HG02938 (cell line): ENCODE measurements at regions not wholly inside any gene's neighbourhood (a gene's known extent, or its start where the extent isn't known, plus 50 kb on each side); places are given as distances from the start of the nearest gene placed in this dataset.

Source experiments
- ATAC-seq: cut with Tn5 transposase; IDR thresholded peaks from one replicate; pipeline ENCODE4 v1.9.1; 2021; ENCODE audit warnings: mild to moderate bottlenecking, moderate library complexity; ENCODE audit not compliant: unreplicated experiment

DNA sequence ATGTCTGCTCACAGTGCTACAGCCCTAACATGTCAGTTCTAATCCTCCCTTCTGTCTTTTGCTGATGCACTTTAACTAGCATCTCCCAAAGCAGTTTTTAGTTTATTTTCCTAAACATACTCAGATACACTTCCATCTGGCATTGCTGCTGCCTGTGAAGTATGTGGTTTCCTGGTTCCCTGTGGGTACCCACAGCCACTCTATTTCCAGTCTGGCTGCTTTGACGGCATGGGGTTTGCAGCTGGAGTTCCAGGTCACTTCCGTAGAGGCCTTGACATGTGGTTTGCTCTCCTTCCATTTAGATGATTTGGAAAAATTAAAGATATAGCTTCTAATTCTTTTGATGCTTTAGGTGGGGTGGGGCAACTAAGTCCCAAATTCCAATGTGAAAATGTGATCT lies 375.5 kb downstream of the PCDH20 start:
- ATAC-seq, result no peak

DNA sequence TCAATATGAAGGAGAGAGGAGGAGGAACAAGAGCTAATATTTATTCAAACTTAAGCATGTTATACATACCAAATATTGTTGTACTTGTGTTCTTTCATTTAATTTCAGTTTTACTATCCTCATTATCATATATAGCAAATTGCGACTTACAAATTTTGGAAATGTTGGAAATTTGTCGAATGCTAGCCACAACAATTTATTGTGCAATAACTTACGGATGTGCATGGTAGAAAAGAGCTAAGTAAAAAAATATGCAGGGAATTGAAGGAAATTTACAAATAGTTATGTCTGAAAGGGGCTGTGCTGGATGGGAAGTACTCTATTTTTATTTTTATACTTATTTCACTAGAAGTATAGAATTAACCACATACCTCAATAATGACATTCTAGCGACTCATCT lies 376.3 kb downstream of the PCDH20 start:
- no peak for ATAC-seq

DNA sequence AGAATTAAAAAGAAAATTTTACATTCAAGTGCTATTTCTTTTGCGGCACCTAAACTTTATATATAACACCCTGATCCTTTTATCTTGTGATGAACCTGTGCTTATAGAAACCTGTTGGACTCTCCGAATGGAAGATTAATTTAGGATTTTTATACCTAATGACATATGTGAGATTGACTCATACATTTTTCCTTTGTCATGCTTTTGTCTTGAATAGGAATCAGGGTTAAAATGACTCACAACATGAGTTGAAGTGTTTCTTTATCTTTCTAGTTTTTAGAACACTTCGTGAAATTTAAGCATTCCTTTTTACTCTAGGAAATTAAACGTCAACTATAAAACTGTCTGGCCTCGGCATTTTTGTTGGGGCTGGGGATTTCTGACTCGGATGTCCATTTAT lies 378.9 kb downstream of the PCDH20 start:
- no peak for ATAC-seq

DNA sequence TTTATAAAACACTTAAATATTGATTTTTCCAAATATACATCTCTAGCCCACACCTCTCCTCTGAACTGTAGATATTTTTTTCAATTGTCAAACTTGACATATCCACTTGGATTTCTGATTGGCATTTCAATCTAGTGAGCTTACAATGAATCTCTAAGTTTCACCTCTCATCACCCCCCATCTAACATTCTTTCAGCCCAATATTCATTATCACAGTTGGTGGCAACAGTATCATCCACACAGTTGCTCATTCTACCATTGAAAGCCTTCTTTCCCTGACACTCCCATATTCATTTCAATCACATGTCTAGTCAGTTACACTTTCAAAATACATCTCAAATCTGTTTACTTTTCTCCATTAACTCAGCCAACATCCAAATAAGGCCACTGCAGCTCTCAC lies 385.2 kb downstream of the PCDH20 start:
- no peak for ATAC-seq

DNA sequence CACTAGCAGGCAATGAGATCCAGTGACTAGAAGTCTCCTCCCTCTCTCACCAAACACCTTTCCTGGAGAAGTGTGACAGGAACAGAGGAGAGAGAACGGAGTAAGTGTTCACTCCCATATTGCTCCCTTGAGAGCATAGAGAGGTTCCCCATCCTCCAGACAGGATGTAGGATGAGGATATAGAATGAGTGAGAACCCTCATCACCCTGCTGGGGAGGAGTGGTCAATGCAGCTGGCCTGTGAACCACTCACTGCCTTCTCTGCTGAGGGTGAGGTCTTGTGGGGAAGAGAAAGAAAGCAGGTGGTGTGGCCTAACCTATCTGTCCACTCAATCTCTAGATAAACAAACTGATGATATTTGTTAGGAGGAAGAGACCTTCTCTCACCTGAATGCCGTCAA lies 386.6 kb downstream of the PCDH20 start:
- ATAC-seq, result no peak

DNA sequence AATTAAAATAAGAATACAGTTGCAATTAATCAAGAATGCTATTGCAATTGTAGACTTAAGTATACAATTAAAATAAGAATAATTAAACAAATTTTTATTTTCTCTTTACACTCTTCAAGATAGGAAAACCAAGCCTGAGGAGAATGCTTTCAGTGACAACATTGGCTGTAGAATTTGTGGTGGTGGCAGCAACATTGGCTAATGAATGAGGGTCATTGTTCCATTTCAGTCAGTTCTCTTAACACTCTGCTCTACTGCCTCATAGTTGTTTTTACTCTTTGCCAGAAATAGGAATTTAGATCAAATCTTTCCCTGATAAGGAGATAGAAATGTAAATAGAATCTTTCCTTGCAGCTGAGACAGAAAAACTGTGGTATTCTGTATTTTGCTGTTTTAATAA lies 391.6 kb downstream of the PCDH20 start:
- no peak for ATAC-seq

DNA sequence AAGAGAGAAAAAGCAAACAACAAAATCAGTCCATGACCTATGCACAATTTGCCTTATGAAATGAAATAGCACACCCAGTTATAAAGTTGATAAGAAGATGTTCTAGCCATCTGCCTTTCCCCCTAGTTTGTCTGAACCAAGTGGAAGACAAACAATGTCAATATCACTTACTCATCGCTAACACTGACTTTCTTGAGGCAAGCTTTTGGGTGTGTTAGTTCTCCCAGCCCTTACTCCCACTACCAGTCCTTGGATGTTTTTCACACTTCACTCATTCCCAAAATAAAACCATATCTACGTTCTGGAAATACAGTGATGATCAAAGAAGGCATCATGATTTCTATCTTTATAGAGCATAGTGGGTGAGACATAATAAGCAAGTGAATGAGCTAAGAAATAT lies 393.8 kb downstream of the PCDH20 start:
- ATAC-seq, result no peak

DNA sequence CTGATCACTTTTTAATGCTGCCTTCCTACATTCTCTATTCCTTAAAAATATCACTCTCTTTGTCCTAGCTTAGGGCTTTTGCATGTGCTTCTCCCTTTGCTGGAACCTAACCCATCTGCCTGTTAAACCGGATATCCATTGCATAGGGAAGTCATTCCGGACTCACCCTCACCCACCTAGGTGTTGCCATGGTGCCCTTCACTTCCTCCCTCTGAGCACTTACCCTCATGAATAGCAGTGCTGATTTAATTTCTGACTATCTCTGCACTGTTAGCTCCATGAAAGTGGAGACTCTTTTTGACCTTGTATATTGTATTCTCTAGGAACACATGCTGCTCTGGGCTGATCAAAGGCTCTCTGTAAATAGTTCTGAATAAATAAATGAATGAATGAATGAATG lies 401.9 kb downstream of the PCDH20 start:
- ATAC-seq, result no peak

DNA sequence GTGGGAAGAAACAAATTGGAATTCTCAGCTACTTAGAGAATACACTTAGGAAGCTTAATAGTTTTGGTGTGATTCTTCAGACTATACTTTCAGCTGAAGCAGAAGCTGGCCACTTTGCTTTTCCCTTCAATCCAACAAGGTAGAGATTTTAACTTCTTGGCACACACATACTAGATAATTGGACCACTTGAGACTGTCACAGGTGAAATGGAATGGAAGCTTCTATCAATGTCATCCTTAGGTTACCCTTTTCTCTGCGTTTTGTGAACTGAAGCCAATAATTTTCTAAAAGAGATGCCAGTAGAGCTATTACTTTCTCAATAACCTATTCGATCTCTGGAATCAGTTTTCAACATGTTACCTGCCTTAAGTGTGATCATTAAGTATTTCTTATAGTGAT lies 405.3 kb downstream of the PCDH20 start:
- ATAC-seq, result no peak

DNA sequence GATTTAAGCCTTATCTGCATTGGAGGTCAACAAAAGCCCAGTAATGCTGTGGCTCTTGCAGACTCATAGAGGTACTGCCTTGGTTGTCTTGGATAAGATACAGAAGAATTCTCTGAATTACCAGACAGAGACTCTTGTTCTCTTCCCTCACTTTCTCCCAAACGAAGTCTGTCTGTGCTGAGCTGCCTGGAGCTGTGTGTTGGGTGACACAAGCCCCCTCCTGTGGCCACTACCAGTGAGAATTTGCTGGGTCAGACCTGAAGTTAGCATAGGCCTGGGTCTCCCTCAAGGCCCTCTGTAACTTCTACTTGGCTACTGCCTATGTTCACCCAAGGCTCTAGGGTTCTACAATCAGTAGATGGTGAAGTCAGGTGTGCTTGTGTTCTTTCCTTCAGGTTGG lies 413.0 kb downstream of the PCDH20 start:
- ATAC-seq, result no peak

DNA sequence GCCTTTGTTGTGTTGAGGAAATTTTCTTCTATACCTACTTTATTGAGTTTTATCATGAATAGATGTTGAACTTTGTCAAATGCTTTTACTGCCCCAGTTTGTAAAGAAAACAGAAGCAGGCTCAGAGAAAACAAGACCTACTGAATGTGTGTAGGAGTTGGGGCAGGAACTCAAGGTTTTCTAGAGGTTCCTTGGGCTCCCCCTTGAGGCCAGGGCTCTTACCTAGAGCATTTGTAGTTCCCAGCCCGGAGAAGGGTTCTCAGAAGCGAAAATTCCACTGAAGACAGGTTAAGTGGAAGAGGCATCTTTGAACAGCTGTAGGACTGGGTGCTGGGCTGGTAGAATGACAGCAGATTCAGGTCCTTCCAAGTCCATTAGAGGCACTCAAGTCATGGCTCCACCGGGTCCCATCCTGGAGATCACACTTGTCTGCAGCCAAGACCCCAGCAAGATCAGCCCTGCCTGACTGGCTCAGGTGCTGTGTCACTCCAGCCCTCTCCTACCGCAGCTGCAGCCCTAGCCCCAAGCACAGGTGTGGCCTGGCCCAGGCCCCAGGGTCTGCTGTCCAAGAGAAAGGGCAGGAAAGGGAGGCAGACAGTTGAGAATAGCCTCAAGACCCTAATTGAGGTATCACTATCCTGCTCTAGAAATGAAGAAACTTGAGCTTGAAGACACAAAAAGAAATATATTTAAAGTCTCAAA lies 425.5 kb downstream of the PCDH20 start:
- ATAC-seq, result no peak

DNA sequence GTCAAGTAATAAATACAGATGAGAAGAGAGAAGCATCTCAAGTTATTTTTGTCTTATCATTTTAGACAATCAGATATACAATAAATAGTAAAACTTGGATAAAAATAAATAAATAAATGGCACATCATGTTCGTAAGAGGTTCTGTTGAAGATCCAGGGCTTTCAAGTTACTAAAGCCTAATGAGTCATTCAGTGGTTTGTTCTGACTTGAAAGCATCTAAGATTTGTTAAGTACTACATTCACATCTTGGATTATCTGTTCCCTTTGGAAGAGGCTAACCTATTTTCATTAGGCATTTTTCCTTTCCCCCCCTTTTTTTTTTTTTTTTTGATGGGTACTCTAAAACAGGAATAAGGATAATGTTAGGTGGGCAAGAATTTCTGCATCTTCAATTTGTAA lies 429.3 kb downstream of the PCDH20 start:
- no peak for ATAC-seq

DNA sequence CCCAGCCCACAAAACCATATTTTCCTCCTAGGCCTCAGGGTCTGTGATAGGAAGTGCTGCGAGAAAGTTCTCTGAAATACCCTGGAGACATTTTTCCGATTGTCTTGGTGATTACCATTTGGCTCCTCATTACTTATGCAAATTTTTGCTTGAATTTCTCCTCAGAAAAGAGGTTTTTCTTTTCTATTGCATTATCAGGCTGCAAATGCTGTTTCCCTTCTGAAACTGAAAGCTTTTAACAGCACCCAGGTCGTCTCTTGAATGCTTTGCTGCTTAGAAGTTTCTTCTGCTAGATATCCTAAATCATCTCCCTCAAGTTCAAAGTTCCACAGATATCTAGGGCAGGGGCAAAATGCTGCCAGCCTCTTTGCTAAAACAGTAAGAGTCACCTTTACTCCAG lies 434.2 kb downstream of the PCDH20 start:
- no peak for ATAC-seq

DNA sequence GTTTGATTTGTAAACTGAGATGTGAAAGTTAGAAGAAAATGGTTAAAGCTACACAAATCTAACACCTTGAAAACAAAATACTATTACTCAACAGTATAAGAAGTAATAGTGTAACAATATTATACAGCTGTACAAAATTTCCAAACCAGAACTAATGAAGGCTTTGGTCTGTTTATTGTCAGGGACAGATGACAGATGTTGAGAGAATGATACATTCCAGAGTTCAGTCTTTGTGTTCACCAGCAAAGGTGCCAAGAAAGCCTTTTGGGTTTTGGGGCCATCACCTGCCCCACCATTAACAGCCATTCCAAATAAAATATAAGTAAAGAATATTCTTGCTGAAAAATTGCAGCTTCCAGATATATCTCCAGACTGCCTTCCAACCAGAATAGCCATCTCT lies 439.3 kb downstream of the PCDH20 start:
- no peak for ATAC-seq

DNA sequence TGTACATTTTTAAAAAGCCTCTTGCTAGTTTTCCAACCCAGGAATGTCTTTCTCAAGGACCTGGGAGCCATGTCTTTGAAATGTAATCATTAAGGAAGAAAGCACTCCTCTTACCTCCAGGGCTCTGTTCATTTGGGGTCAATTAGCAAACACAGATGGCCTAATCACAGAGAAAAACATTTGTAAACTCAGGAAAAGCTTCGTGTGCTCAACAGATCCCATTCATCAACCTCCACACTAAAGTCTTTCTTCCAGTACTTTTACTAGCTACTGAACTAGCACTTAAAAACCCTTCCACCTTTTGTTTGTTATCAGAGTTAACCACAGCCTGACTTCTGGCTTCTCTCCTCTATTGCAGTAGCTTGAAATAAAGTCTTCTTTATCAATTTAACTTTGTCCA lies 441.4 kb downstream of the PCDH20 start:
- ATAC-seq, result no peak

DNA sequence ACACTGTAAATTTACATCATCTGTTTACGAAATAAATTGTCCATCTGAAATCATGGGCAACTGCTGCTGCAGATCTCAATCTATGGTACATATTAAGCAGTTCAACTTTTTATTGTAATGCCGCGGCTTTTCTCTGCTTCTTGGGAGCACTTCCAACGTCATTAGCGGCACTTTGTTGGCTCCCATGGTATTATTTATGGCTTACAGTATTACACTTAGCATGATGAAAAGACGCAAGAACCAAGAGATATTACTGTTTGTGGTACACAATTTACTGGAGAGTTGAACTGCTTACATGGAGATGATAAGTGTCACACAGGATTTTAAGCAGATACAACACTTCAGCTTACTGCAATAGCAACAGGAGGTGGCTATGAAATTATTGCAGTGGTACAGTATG lies 442.1 kb downstream of the PCDH20 start:
- no peak for ATAC-seq

DNA sequence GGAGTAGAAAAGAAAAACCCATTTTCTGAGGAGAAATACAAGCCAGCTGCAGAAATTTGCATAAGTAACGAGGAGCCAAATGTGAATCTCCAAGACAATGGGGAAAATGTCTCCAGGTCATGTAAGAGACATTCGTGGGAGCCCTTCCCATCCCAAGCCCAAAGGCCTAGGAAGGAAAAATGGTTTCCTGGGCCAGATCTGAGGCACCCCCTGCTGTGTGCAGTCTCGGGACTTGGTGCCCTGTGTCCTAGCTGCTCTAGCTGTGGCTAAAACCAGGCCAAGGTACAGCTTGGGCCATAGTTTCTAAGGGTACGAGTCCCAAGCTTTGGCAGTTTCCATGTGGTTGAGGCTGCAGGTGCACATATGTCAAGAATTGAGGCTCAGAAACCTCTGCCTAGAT lies 444.9 kb downstream of the PCDH20 start:
- ATAC-seq, result no peak

DNA sequence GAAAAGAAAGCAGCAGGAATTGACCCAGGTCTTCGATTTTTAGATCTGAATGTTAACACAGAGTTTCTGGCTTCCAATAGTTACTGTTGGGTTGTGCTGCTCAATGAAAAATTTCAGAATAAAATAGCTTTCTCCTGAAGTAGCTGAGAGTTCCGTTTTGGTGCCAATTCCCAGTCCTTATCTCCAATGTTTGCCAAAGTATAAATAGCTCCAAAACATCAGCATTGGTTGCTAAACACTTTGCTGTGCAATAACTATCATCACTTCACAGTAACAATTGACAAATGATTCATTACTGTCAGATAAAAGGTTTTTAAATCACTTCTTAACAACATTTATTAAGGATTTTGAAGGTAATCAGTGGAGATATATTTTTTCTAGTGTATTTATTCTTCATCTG lies 446.0 kb downstream of the PCDH20 start:
- no peak for ATAC-seq

DNA sequence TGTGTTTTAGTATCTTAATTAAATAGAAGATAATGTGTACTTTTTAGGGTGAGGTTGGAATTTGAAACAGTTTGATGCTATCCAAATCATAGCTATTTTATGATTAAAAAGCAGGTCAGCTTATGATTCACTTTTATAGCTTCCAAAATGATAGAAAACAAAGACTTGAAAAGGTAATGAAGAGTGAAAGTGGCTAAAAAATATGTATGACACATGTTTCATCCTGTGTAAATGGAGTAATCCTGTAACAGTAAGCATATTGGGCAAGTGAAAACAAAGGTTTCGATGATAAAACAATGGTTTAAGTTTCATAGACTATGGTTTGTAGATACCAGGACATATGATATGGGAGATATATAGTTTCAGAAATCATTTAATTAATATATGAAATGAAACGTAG lies 456.2 kb downstream of the PCDH20 start:
- no peak for ATAC-seq

DNA sequence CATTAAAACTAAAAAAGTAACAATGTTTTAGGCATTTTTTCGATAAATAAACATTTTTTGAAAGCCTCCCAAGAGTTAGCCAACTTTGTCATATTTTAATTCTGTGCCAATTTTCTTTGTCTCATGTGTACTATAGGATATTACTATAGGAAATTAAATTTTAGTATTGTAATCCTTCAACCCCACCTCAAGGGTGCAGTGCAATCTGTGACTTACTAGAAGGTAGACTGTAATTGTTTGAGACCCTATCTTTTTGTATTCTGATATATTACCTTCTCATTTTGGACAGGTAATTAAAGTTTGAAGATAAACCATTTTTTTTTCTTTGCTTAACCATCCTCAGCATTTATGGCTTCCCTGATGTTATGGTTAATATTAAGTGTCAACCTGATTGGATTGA lies 457.8 kb downstream of the PCDH20 start:
- ATAC-seq, result no peak

DNA sequence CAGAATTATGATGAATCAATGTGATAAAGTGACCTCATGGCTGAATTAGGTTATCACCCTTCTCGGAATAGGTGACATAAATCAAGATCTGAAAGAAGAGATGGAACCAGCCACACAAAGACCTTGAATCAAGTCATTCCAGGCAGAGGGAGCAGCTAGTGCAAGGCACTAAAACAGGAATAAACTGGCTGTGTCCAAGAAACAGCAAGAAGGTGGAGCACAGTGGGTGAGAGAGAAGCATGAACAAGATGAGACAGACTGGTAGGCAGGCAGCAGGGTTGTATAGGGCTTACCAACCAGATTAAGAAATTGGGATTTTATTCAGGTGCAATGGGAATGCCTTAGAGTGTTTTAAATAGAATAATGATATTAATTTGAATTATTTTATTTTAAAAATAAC lies 470.3 kb downstream of the PCDH20 start:
- ATAC-seq, result no peak

DNA sequence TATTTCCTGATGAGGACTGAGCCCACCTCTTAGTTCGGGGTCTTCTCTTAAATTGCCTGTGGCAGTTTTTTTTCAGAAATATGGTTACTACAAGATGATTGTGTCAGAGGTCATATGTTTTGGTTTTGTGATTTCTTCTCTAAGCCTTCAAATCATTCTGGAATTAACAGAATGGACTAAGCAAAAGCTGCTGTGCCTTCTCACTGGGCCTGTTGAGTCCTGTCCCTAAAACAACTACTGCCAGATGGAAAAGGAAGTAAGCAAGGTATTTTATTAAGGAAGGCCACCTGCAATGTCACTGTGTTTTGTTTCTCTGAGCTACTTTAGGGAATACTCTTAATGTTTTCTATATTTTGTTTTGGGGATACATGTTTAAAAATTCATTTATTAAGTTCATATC lies 470.8 kb downstream of the PCDH20 start:
- ATAC-seq, result no peak

DNA sequence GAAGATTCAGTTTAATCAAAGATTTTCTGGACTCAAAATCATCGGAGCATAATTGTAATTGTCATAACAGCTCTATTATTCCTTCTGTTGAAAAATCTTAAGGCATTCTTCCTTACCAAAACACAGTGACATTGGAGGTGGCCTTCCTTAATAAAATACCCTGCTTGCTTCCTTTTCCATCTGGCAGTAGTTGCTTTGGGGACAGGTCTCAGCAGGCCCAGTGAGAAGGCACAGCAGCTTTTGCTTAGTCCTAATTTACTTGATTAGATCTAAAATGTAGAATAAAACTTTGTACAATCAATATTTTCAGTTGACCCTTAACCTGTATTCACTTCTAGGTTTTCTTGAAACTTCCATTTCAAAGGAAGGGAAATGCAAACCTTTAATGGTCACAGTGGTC lies 471.6 kb downstream of the PCDH20 start:
- ATAC-seq, result no peak

DNA sequence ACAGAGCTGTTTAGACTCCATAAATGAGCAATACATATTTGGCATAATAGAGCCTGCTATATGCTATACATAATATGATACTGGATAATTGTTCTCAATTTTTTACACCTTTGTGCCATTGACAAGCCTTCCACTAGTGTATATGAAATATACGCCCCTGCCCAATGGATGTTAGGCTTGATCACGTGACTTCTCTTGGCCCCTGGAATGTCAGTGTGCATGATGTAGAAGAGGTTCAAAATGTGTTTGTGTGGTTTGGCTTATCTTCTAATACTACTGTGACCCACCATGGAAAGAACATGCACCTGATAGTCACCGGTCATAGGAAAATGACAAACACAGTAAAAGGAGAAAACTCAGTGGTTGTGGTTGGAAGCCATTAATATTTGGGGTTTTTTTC lies 479.4 kb downstream of the PCDH20 start:
- ATAC-seq, result no peak
